B cell (primary cell): ENCODE measurements at regions not wholly inside any gene's neighbourhood (a gene's known extent, or its start where the extent isn't known, plus 50 kb on each side); places are given as distances from the start of the nearest gene placed in this dataset.

ENCODE experiments used
- CTCF ChIP-seq: fragments of 200-600 bp; IDR thresholded peaks from one replicate; pipeline ENCODE4 v1.8.0; 2022; ENCODE audit warnings: antibody characterized with exemption, mild to moderate bottlenecking
- EZH2 ChIP-seq: IDR thresholded peaks from 2 replicates; pipeline ENCODE4 v1.6.1; 2012; ENCODE audit warnings: borderline replicate concordance, low read depth, mild to moderate bottlenecking, moderate library complexity, low read length; ENCODE audit not compliant: insufficient read depth, poor library complexity, severe bottlenecking

- TF ChIP-seq CTCF (no peak), EZH2 (no peak)
Observed at GRCh38 chr11:116505298-116506262, 267.2 kb downstream of the BUD13 start.
